ENCODE measurements at regions not wholly inside any gene's neighbourhood (a gene's known extent, or its start where the extent isn't known, plus 50 kb on each side); places are given as distances from the start of the nearest gene placed in this dataset.

DNA sequence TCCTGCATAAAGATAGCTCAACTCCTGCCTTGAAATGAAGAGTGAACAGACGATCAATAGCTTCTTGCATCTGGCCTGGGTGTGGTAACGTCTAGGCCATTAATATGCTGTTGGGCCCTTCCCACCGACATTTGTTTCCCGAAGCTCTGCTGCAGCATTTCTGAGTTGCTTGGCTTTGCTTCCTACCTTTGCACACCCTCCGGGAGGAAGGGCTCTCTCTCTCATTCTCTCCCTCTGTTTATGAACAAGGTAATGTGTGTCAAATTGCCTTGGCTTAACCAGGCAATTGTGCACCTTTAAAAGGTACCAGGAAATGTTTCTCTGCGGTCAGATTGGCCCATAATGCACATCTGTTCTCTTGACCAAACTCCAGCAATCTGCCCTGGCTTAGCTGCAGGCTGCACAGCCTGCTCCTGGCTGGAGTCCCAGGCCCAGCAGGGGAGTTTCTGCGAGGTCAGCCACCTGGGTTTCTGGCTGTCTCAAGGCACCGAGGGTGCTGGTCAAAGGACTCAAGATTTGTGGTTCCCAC is 223.7 kb downstream of the SNX10 start:
- no peak for DNase-seq (ENCODE audit: low read depth, low spot score)
- TF ChIP-seq ZNF274 (IDR thresholded peaks at IDR 0.05; ENCODE audit: low read depth, low read length) (no peak), YY1 (IDR thresholded peaks at IDR 0.05; ENCODE audit: insufficient read depth, insufficient read length) (no peak), SUZ12 (IDR thresholded peaks at IDR 0.05; ENCODE audit: extremely low read depth, insufficient read depth, insufficient read length) (no peak)
- Histone ChIP-seq H3K27me3 (ENCODE audit: insufficient read depth, insufficient read length) (no peaks in the 10 kb centered on the region), H3K4me3 (ENCODE audit: insufficient read length, low read depth) (no peak overlapping the region), H3K9ac (ENCODE audit: insufficient read length, low read depth) (no peak overlapping the region), H3K9me3 (ENCODE audit: insufficient read depth, low read length) (no peaks in the 10 kb centered on the region), H3K36me3 (ENCODE audit: insufficient read depth, insufficient read length, low read length) (no peaks in the 10 kb centered on the region), H3K4me1 (ENCODE audit: insufficient read depth, insufficient read length) (no peaks in the 10 kb centered on the region)

- Histone ChIP-seq H3K9ac (ENCODE audit: insufficient read length, low read depth) (no peak overlapping the region), H3K4me3 (ENCODE audit: insufficient read length, low read depth) (no peak overlapping the region), H3K4me1 (ENCODE audit: insufficient read depth, insufficient read length) (no peaks in the 10 kb centered on the region), H3K27me3 (ENCODE audit: insufficient read depth, insufficient read length) (peaks cover 7% of the 10 kb centered on the region), H3K9me3 (ENCODE audit: insufficient read depth, low read length) (0 out of 2 replicates have a peak, but pooled peaks cover 7% of the 10 kb centered on the region), H3K36me3 (ENCODE audit: insufficient read depth, insufficient read length, low read length) (no peaks in the 10 kb centered on the region)
- no peak for DNase-seq (ENCODE audit: low read depth, low spot score)
- no peak for TF ChIP-seq ZNF274 (IDR thresholded peaks at IDR 0.05; ENCODE audit: low read depth, low read length)
- no peak for TF ChIP-seq YY1 (IDR thresholded peaks at IDR 0.05; ENCODE audit: insufficient read depth, insufficient read length)
- no peak for TF ChIP-seq SUZ12 (IDR thresholded peaks at IDR 0.05; ENCODE audit: extremely low read depth, insufficient read depth, insufficient read length)
Measured at GRCh38 chr7:26520483-26520882, 228.8 kb downstream of the SNX10 start.

- TF ChIP-seq SUZ12 (IDR thresholded peaks at IDR 0.05; ENCODE audit: extremely low read depth, insufficient read depth, insufficient read length) (no peak), YY1 (IDR thresholded peaks at IDR 0.05; ENCODE audit: insufficient read depth, insufficient read length) (no peak), ZNF274 (IDR thresholded peaks at IDR 0.05; ENCODE audit: low read depth, low read length) (no peak)
- H3K9ac ChIP-seq (ENCODE audit: insufficient read length, low read depth) = no peak overlapping the region
- H3K36me3 ChIP-seq (ENCODE audit: insufficient read depth, insufficient read length, low read length) = no peaks in the 10 kb centered on the region
- no peak for DNase-seq (ENCODE audit: low read depth, low spot score)
- no peak overlapping the region for H3K4me3 ChIP-seq (ENCODE audit: insufficient read length, low read depth)
- H3K27me3 ChIP-seq (ENCODE audit: insufficient read depth, insufficient read length) = peaks cover 14% of the 10 kb centered on the region
- no peaks in the 10 kb centered on the region for H3K4me1 ChIP-seq (ENCODE audit: insufficient read depth, insufficient read length)
- 0 out of 2 replicates have a peak, but pooled peaks cover 7% of the 10 kb centered on the region for H3K9me3 ChIP-seq (ENCODE audit: insufficient read depth, low read length)
Measured at GRCh38 chr7:26522633-26523032, 231.0 kb downstream of the SNX10 start.

- Histone ChIP-seq H3K4me1 (ENCODE audit: insufficient read depth, insufficient read length) (no peaks in the 10 kb centered on the region), H3K36me3 (ENCODE audit: insufficient read depth, insufficient read length, low read length) (no peaks in the 10 kb centered on the region), H3K27me3 (ENCODE audit: insufficient read depth, insufficient read length) (peaks cover 17% of the 10 kb centered on the region), H3K9me3 (ENCODE audit: insufficient read depth, low read length) (0 out of 2 replicates have a peak, but pooled peaks cover 12% of the 10 kb centered on the region), H3K9ac (ENCODE audit: insufficient read length, low read depth) (no peak overlapping the region), H3K4me3 (ENCODE audit: insufficient read length, low read depth) (no peak overlapping the region)
- no peak for DNase-seq (ENCODE audit: low read depth, low spot score)
- TF ChIP-seq YY1 (IDR thresholded peaks at IDR 0.05; ENCODE audit: insufficient read depth, insufficient read length) (no peak), ZNF274 (IDR thresholded peaks at IDR 0.05; ENCODE audit: low read depth, low read length) (no peak)
Measured at GRCh38 chr7:26525398-26526264, 234.0 kb downstream of the SNX10 start.

DNA sequence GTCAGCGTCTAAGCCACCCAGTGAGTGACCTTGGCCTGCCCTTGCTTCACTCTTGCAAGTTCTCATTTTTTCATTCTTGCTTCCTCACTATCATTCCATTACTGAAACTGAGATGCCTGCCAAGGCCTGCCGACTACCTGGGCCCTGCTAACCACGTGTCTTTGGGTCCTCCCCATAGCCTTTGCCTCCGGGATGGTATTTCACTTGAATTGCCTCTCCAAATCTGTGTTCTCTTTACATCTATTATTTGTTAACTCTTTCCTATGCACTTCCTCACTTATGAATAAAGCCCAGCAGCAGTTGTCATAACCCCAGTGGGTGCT is 234.6 kb downstream of the SNX10 start:
- peaks cover 18% of the 10 kb centered on the region for H3K27me3 ChIP-seq (ENCODE audit: insufficient read depth, insufficient read length)
- no peak overlapping the region for H3K9ac ChIP-seq (ENCODE audit: insufficient read length, low read depth)
- H3K4me1 ChIP-seq (ENCODE audit: insufficient read depth, insufficient read length) = no peaks in the 10 kb centered on the region
- H3K4me3 ChIP-seq (ENCODE audit: insufficient read length, low read depth) = no peak overlapping the region
- DNase-seq (ENCODE audit: low read depth, low spot score) = no peak
- TF ChIP-seq YY1 (IDR thresholded peaks at IDR 0.05; ENCODE audit: insufficient read depth, insufficient read length) (no peak), ZNF274 (IDR thresholded peaks at IDR 0.05; ENCODE audit: low read depth, low read length) (no peak), SUZ12 (IDR thresholded peaks at IDR 0.05; ENCODE audit: extremely low read depth, insufficient read depth, insufficient read length) (no peak)
- 0 out of 2 replicates have a peak, but pooled peaks cover 12% of the 10 kb centered on the region for H3K9me3 ChIP-seq (ENCODE audit: insufficient read depth, low read length)
- no peaks in the 10 kb centered on the region for H3K36me3 ChIP-seq (ENCODE audit: insufficient read depth, insufficient read length, low read length)

DNA sequence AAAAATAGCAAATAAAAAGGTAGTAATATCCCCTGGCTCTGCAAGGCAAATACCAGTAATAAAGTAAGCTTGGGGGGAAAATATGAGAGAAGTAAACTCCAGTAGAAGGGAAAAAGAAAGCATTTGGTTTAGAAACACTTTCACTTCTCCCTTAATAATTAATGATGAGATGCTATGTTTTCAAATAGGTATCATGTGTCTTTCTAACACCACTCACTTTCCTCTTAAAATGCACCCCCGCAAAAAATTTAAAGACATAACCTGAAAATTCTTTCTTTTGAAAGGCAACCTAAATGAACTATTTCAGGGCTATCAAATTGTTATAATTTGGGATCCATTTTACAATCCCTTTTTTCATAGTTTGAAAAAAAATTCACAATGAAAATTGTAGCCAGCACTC is 240.3 kb downstream of the SNX10 start:
- H3K36me3 ChIP-seq (ENCODE audit: insufficient read depth, insufficient read length, low read length) = no peaks in the 10 kb centered on the region
- H3K9me3 ChIP-seq (ENCODE audit: insufficient read depth, low read length) = 0 out of 2 replicates have a peak, but pooled peaks cover 5% of the 10 kb centered on the region
- no peak overlapping the region for H3K4me3 ChIP-seq (ENCODE audit: insufficient read length, low read depth)
- DNase-seq (ENCODE audit: low read depth, low spot score) = no peak
- H3K4me1 ChIP-seq (ENCODE audit: insufficient read depth, insufficient read length) = no peaks in the 10 kb centered on the region
- TF ChIP-seq ZNF274 (IDR thresholded peaks at IDR 0.05; ENCODE audit: low read depth, low read length) (no peak), YY1 (IDR thresholded peaks at IDR 0.05; ENCODE audit: insufficient read depth, insufficient read length) (no peak), SUZ12 (IDR thresholded peaks at IDR 0.05; ENCODE audit: extremely low read depth, insufficient read depth, insufficient read length) (no peak)
- no peak overlapping the region for H3K9ac ChIP-seq (ENCODE audit: insufficient read length, low read depth)
- peaks cover 14% of the 10 kb centered on the region for H3K27me3 ChIP-seq (ENCODE audit: insufficient read depth, insufficient read length)

DNA sequence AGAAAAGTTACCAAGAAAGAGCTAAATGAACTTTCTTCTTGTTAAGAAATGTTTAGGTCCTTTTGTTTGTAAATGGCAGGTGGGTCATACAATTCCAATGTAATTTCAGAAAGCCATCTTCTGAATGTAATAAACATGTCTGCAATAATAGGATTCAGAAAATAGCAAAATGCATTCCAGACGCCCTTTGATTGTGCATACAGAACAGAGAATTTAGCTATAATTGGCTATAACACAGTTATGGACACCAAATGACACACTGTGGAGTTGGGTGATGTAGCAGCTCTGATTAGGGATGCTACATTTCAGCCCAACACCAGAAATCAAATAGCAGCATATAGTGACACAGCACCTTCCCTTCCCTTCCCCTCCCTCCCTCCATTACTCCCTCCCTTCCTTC is 240.8 kb downstream of the SNX10 start:
- no peak overlapping the region for H3K9ac ChIP-seq (ENCODE audit: insufficient read length, low read depth)
- no peaks in the 10 kb centered on the region for H3K4me1 ChIP-seq (ENCODE audit: insufficient read depth, insufficient read length)
- H3K27me3 ChIP-seq (ENCODE audit: insufficient read depth, insufficient read length) = peaks cover 8% of the 10 kb centered on the region
- H3K4me3 ChIP-seq (ENCODE audit: insufficient read length, low read depth) = no peak overlapping the region
- 0 out of 2 replicates have a peak, but pooled peaks cover 5% of the 10 kb centered on the region for H3K9me3 ChIP-seq (ENCODE audit: insufficient read depth, low read length)
- TF ChIP-seq ZNF274 (IDR thresholded peaks at IDR 0.05; ENCODE audit: low read depth, low read length) (no peak), SUZ12 (IDR thresholded peaks at IDR 0.05; ENCODE audit: extremely low read depth, insufficient read depth, insufficient read length) (no peak), YY1 (IDR thresholded peaks at IDR 0.05; ENCODE audit: insufficient read depth, insufficient read length) (no peak)
- H3K36me3 ChIP-seq (ENCODE audit: insufficient read depth, insufficient read length, low read length) = no peaks in the 10 kb centered on the region
- DNase-seq (ENCODE audit: low read depth, low spot score) = no peak
